22Rv1 (cell line): ENCODE measurements at regions not wholly inside any gene's neighbourhood (a gene's known extent, or its start where the extent isn't known, plus 50 kb on each side); places are given as distances from the start of the nearest gene placed in this dataset.

Experiments
- CTCF ChIP-seq: fragments of 450-650 bp; IDR thresholded peaks from 2 replicates; pipeline ENCODE4 v1.5.1; 2017; ENCODE audit warnings: mild to moderate bottlenecking
- ZFX ChIP-seq: fragments of 450-650 bp; IDR thresholded peaks from 2 replicates; pipeline ENCODE4 v1.6.1; 2017; ENCODE audit warnings: antibody characterized with exemption, borderline replicate concordance

GRCh38 chr11:57082125-57082524 lies 93.4 kb downstream of the OR5AK2 start:
- no peak for TF ChIP-seq CTCF
- TF ChIP-seq ZFX, result no peak
